Suprapubic skin (tissue), 4 donors: ENCODE measurements at regions not wholly inside any gene's neighbourhood (a gene's known extent, or its start where the extent isn't known, plus 50 kb on each side); places are given as distances from the start of the nearest gene placed in this dataset.

Experiments used
- EP300 ChIP-seq: sonication (generic); formaldehyde crosslinking; IDR thresholded peaks from one replicate; pipeline ENCODE4 v1.6.1; 2017; ENCODE audit warnings: antibody characterized with exemption
- POLR2AphosphoS5 ChIP-seq, 3 donors: sonication (generic); formaldehyde crosslinking; IDR thresholded peaks; one replicate each; pipeline ENCODE4 v1.6.1; 2017; ENCODE audit warnings: antibody characterized with exemption in 3 of 3
- TF ChIP-seq, protein P1 (sequence below), 2 donors: fragments of 200-600 bp in 1 of 2; fragments of 450-650 bp in 1 of 2; sonication (generic) in 1 of 2; IDR thresholded peaks; one replicate each; pipeline ENCODE4 v1.5.1; 2016 to 2019; ENCODE audit warnings: antibody characterized with exemption in 2 of 2, mild to moderate bottlenecking in 1 of 2, moderate library complexity in 1 of 2

DNA sequence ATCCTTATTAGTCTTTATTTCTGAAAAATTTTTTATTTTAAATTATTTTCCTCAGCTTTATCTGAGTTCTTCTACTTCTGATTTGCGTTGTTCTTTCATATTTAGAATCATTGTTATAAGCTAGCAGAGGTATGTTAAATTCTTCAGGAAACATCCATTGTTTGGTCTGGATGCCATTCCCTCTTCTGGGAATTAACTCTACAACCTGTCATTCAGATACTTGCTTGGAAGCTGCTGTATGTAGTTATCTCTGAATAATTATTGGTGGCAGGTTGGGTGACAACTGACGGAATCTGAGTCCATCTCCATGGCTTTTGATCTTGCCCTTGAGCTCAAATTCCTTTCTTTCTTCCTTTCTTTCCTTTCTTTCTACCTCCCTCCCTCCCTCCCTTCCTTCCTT, 61.9 kb downstream of the DDIT4L start:
- TF ChIP-seq, protein P1, sequence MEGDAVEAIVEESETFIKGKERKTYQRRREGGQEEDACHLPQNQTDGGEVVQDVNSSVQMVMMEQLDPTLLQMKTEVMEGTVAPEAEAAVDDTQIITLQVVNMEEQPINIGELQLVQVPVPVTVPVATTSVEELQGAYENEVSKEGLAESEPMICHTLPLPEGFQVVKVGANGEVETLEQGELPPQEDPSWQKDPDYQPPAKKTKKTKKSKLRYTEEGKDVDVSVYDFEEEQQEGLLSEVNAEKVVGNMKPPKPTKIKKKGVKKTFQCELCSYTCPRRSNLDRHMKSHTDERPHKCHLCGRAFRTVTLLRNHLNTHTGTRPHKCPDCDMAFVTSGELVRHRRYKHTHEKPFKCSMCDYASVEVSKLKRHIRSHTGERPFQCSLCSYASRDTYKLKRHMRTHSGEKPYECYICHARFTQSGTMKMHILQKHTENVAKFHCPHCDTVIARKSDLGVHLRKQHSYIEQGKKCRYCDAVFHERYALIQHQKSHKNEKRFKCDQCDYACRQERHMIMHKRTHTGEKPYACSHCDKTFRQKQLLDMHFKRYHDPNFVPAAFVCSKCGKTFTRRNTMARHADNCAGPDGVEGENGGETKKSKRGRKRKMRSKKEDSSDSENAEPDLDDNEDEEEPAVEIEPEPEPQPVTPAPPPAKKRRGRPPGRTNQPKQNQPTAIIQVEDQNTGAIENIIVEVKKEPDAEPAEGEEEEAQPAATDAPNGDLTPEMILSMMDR (IDR thresholded peaks at IDR 0.05), result no peak
- TF ChIP-seq EP300, result no peak
- no peak for TF ChIP-seq POLR2AphosphoS5 (IDR thresholded peaks at IDR 0.05)
